ENCODE measurements at regions not wholly inside any gene's neighbourhood (a gene's known extent, or its start where the extent isn't known, plus 50 kb on each side); places are given as distances from the start of the nearest gene placed in this dataset.
"Not testable (repeated sequence)": the region's sequence is repeated elsewhere in the genome, so short reads cannot be mapped to it uniquely, and the experiment has no call there.

DNA sequence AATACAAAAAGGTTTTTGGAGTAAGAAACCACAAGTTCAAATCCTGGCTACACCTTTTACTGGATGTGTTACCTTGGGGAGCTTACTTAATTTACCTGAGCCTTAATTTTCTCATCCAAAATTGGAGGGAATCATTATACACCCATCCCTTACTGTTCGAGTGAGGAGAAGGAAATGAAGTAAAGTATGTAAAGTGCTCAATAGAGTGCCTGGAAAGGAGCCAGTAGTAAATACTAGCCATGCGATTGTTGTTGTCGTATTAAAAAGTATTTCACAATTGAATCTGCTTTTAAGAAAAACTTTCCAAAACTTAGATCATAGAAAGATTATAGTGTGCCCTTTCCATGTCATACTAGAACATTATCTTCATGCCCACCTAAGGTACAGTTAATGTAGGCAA is 124.5 kb downstream of the ATXN3L start:
- Histone ChIP-seq H3K4me3 (ENCODE audit: low read depth, low read length) (no peak overlapping the region), H3K27me3 (ENCODE audit: control insufficient read depth, insufficient read depth, low read length) (no peaks in the 10 kb centered on the region), H3K9me3 (ENCODE audit: control insufficient read depth, insufficient read depth, low read length) (no peaks in the 10 kb centered on the region), H3K27ac (ENCODE audit: low read depth, low read length) (no peak overlapping the region)
- no peak for DNase-seq (ENCODE audit: low read depth, low spot score)
- TF ChIP-seq, protein P1, sequence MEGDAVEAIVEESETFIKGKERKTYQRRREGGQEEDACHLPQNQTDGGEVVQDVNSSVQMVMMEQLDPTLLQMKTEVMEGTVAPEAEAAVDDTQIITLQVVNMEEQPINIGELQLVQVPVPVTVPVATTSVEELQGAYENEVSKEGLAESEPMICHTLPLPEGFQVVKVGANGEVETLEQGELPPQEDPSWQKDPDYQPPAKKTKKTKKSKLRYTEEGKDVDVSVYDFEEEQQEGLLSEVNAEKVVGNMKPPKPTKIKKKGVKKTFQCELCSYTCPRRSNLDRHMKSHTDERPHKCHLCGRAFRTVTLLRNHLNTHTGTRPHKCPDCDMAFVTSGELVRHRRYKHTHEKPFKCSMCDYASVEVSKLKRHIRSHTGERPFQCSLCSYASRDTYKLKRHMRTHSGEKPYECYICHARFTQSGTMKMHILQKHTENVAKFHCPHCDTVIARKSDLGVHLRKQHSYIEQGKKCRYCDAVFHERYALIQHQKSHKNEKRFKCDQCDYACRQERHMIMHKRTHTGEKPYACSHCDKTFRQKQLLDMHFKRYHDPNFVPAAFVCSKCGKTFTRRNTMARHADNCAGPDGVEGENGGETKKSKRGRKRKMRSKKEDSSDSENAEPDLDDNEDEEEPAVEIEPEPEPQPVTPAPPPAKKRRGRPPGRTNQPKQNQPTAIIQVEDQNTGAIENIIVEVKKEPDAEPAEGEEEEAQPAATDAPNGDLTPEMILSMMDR (IDR thresholded peaks at IDR 0.05; ENCODE audit: low read depth, low read length) = no peak
- ChIA-PET CTCF (no interaction called here), POLR2A (interaction anchor here (0.6 kb wide), 1 partner anchor 13 kb away, joined by 4 read pairs; no protein-coding TSS in a partner anchor)

DNA sequence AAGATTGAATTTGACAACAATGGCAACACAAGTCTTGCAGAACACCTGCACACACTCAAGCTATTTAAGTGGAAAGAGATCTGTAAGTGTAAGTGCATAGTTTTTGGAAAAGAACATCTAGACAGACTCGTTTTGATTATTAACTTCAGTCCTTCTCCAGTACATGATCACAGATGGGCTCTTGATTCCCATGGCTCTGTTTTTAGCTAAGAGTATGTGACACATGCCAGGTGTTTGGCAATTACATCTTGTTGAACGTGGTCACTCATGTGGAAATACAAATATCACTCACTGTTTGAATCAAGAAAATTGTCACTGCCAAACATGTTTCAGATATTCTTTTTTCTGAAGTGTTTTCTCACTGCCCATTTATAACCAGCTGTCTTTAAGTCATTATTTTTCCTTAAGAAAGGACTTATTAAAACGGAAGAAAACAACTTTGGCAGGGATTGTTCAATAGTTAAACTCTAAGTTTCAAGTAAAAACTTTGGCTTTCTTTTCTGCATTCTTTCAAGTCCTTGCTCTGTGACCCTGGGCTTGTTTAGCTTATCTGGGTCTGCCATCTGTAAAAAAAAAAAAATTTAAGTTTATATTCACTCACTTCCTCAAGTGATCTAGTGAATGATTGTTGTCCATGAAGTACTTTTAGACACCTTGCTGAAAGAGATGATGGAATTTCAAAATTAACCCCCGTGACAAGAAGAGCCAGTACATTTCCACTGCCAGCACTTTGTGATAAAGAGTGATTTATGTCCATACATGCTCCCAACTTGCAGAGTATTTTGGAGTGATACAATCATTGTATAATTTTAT is 125.4 kb downstream of the ATXN3L start:
- TF ChIP-seq, protein P1 (IDR thresholded peaks at IDR 0.05; ENCODE audit: low read depth, low read length) = no peak
- Histone ChIP-seq H3K27ac (ENCODE audit: low read depth, low read length) (no peak overlapping the region), H3K9me3 (ENCODE audit: control insufficient read depth, insufficient read depth, low read length) (no peaks in the 10 kb centered on the region), H3K27me3 (ENCODE audit: control insufficient read depth, insufficient read depth, low read length) (no peaks in the 10 kb centered on the region), H3K4me3 (ENCODE audit: low read depth, low read length) (no peak overlapping the region)
- CTCF ChIA-PET = no interaction called here
- no peak for DNase-seq (ENCODE audit: low read depth, low spot score)
- POLR2A ChIA-PET = no interaction called here

DNA sequence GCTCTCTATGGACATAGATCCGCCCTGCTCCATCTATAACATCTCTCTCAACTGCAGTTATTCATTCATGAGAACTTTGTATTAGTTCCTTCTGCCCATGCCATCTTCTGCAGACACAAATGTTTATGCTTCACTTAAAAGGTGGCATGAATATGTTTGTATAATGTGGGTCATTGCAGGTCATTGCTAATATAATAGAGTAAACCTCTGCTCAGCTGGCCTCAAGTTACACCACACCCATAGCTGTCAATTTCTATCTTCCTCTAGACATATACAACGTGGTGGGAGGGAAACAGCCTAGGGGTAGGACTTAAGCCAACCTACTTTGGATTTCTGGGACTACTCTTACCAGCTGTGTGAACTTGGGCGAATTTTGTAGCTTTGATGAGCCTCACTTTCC is 129.8 kb downstream of the ATXN3L start:
- DNase-seq (ENCODE audit: low read depth, low spot score) = no peak
- no peak overlapping the region for H3K4me3 ChIP-seq (ENCODE audit: low read depth, low read length)
- H3K27me3 ChIP-seq (ENCODE audit: control insufficient read depth, insufficient read depth, low read length) = no peaks in the 10 kb centered on the region
- H3K9me3 ChIP-seq (ENCODE audit: control insufficient read depth, insufficient read depth, low read length) = no peaks in the 10 kb centered on the region
- ChIA-PET POLR2A (no interaction called here), CTCF (no interaction called here)
- no peak overlapping the region for H3K27ac ChIP-seq (ENCODE audit: low read depth, low read length)
- TF ChIP-seq, protein P1 (IDR thresholded peaks at IDR 0.05; ENCODE audit: low read depth, low read length) = no peak

DNA sequence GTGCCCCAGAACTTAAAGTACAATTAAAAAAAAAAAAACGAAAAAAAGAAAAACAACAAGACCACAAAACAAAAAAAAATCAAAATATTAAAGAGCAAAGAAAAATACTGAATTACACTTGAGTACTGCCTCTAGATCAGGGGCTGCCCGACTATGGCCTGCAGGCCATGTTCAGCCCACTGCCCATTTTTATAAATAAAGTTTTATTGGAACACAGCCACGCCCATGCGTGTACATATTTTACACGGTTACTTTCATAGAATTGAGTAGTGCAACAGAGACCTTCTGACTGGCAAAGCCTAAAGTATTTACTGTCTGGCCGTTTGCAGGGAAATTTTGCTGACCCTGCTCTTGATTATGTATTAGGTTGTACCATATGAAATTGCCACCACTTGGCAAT is 130.5 kb downstream of the ATXN3L start:
- Histone ChIP-seq H3K27me3 (ENCODE audit: control insufficient read depth, insufficient read depth, low read length) (no peaks in the 10 kb centered on the region), H3K9me3 (ENCODE audit: control insufficient read depth, insufficient read depth, low read length) (no peaks in the 10 kb centered on the region), H3K27ac (ENCODE audit: low read depth, low read length) (no peak overlapping the region), H3K4me3 (ENCODE audit: low read depth, low read length) (no peak overlapping the region)
- CTCF ChIA-PET = no interaction called here
- DNase-seq (ENCODE audit: low read depth, low spot score) = no peak
- TF ChIP-seq, protein P1 (IDR thresholded peaks at IDR 0.05; ENCODE audit: low read depth, low read length) = no peak
- POLR2A ChIA-PET = no interaction called here

DNA sequence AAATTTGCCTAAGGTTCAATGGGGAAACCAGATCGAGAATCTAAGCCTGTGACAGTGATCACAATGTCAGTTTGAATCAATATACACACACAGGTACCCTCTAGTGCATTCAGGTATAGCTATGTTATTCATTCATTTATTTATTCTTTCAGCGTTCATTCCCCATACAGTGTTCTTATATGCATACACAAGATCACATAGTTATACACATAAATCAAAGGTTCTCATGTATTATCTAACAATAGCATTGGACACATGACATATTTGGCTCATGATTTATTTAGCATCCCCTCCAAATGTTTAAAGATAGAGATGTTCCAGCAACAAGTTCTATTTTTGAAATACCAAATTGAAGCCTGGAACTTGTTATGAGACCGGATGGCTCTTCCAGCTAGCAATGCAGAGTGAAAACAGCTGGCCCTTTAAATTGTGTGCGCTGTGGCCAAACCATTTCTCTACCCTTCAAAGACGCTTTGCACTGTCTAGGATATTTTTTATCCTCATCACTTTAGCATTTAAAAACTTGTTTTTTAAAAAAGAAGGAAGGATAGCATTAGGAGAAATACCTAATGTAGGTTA is 131.0 kb downstream of the ATXN3L start:
- TF ChIP-seq, protein P1 (IDR thresholded peaks at IDR 0.05; ENCODE audit: low read depth, low read length) = no peak
- H3K9me3 ChIP-seq (ENCODE audit: control insufficient read depth, insufficient read depth, low read length) = no peaks in the 10 kb centered on the region
- no peak overlapping the region for H3K4me3 ChIP-seq (ENCODE audit: low read depth, low read length)
- H3K27ac ChIP-seq (ENCODE audit: low read depth, low read length) = no peak overlapping the region
- H3K27me3 ChIP-seq (ENCODE audit: control insufficient read depth, insufficient read depth, low read length) = no peaks in the 10 kb centered on the region
- ChIA-PET CTCF (no interaction called here), POLR2A (interaction anchor here (0.6 kb wide), 1 partner anchor 167 kb away, joined by 6 read pairs; no protein-coding TSS in a partner anchor)
- DNase-seq (ENCODE audit: low read depth, low spot score) = no peak

DNA sequence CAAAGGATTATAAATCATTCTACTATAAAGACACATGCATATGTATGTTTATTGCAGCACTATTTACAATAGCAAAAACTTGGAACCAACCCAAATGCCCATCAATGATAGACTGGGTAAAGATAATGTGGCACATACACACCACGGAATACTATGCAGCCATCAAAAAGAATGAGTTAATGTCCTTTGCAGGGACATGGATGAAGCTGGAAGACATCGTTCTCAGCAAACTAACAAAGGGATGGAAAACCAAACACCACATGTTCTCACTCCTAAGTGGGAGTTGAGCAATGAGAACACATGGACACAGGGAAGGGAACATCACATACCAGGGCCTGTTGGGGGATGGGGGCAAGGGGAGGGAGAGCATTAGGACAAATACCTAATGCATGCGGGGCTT is 133.2 kb downstream of the ATXN3L start:
- DNase-seq (ENCODE audit: low read depth, low spot score); H3K4me3 ChIP-seq (ENCODE audit: low read depth, low read length); H3K9me3 ChIP-seq (ENCODE audit: control insufficient read depth, insufficient read depth, low read length); CTCF ChIA-PET; POLR2A ChIA-PET; H3K27ac ChIP-seq (ENCODE audit: low read depth, low read length); H3K27me3 ChIP-seq (ENCODE audit: control insufficient read depth, insufficient read depth, low read length): not testable (repeated sequence)
